ENCODE measurements at regions not wholly inside any gene's neighbourhood (a gene's known extent, or its start where the extent isn't known, plus 50 kb on each side); places are given as distances from the start of the nearest gene placed in this dataset.
"Not testable (repeated sequence)": the region's sequence is repeated elsewhere in the genome, so short reads cannot be mapped to it uniquely, and the experiment has no call there.

DNA sequence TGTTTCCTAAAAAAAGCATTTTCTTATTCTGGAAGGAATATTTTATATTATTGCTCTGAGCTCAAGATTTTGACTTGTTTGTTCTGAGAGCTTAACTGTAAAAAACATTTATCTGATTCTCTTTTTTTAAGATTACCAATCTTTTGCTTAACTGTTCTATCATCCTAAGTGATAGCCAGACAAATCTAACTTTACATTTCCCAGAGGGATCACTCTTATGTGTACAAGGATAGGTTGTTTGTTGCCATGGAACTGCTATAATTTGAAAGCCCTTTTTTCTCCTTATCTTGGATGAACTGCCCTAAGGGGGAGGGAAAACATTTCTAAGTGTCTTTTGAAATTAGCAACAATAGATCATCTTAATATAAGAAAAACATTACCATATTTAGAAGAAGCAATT lies 494.7 kb downstream of the TRAM1L1 start:
- FAIRE-seq: no peak

DNA sequence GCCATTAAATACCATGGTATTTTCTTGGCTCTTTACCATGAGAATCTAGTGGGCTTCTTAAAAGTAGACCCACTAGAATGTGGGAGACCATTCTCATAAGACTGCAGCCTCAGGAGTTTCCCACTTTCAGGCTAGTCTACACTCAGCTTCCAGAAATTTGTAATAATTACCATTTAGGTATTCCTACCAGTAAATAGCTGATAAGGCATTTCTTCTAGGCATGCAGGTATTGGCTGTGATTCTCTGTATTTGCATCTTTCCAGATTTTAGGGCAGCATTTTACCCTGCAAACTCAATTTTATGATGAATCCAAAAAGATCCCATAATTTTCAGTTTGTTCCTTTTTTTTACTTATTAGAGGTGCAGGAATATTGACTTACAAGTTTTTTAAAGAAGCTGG lies 496.6 kb downstream of the TRAM1L1 start:
- TF ChIP-seq TAF1 (IDR thresholded peaks at IDR 0.05; ENCODE audit: borderline replicate concordance, low read depth, low read length) (no peak), POLR2AphosphoS5 (IDR thresholded peaks at IDR 0.05; ENCODE audit: low read depth, low read length) (no peak), POLR2A (IDR thresholded peaks at IDR 0.05; ENCODE audit: low read depth, low read length) (no peak)
- DNase-seq (ENCODE audit: insufficient read length) (no peak), FAIRE-seq (no peak)

More for the DNA sequence above, 494.7 kb downstream of the TRAM1L1 start:
- no peak for DNase-seq (ENCODE audit: insufficient read length)
- no peak for TF ChIP-seq POLR2A (IDR thresholded peaks at IDR 0.05; ENCODE audit: low read depth, low read length)

DNA sequence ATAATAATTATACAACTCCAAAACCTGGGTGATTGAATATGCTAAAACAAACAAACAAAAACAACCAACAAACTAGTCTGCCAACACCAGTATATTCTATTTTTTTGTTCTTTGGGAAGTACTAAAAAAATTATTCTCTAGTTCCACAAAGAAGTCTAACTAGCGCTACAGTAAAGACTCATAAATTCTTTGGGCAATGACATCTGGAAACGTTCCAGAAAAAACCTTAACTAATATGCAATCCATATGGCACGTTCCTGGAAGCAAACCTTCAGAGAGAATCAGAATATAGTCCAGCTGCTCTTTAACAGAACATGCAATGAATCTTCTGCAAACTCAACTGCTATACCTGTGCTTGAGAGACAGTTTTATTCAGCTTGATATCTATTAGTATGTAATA lies 500.1 kb downstream of the TRAM1L1 start:
- TF ChIP-seq POLR2AphosphoS5 (IDR thresholded peaks at IDR 0.05; ENCODE audit: low read depth, low read length): no peak
- TF ChIP-seq POLR2A (IDR thresholded peaks at IDR 0.05; ENCODE audit: low read depth, low read length): no peak
- no peak for TF ChIP-seq TAF1 (IDR thresholded peaks at IDR 0.05; ENCODE audit: borderline replicate concordance, low read depth, low read length)
- DNase-seq (ENCODE audit: insufficient read length) (no peak), FAIRE-seq (no peak)

DNA sequence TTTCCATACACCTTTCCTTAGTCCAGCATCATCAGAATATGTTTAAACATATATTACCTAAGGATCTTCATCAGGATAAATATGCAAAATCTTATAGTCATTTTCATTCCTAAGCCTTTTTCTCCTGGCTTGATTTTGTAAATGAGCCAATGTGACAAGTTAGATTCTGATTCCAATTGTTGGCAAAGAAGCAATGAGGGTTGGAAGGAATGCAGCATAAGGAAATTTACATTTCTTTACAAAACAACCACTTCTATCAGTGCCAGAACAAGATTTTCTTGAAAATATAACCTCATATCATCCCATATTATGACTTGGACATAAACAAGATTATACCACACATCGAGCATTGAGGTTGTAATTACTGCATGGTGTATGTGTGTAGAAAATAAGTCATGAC lies 508.1 kb downstream of the TRAM1L1 start:
- no peak for FAIRE-seq
- TF ChIP-seq TAF1 (IDR thresholded peaks at IDR 0.05; ENCODE audit: borderline replicate concordance, low read depth, low read length) (no peak), POLR2AphosphoS5 (IDR thresholded peaks at IDR 0.05; ENCODE audit: low read depth, low read length) (no peak), POLR2A (IDR thresholded peaks at IDR 0.05; ENCODE audit: low read depth, low read length) (no peak)
- DNase-seq (ENCODE audit: insufficient read length): no peak

DNA sequence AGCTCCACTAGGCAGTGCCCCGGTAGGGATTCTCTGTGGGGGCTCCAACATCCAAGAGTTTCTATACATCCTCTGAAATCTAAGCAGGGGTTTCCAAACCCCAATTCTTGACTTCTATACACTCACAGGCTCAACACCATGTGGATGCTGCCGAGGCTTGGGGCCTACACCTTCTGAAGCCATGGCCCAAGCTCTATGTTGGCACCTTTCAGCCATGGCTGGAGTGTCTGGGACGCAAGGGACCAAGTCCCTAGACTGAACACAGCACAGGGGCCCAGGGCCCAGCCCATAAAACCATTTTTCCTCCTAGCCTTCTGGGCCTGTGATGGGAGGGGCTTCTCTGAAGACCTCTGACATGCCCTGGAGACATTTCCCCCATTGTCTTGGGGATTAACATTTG lies 511.8 kb downstream of the TRAM1L1 start:
- no peak for FAIRE-seq

DNA sequence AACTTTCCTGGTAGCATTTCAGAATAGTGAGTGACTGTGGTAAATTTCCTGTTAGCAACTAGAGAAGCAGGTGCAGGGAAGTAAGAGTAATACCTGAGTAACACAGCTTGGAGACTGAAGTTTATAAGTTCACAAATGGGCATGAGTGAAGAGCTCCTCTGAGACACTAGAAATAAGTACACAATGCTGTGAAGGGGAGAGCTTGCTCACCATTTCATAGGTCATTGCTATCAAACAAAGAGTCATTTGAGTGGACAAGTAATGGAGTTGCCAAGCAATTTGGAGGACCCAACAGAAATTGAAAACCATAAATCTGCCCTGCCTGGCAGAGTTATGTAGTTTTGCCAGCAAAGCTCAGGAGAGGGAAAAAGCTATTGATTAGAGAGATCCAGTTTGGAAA lies 523.6 kb downstream of the TRAM1L1 start:
- FAIRE-seq: no peak
- no peak for TF ChIP-seq POLR2A (IDR thresholded peaks at IDR 0.05; ENCODE audit: low read depth, low read length)
- no peak for TF ChIP-seq POLR2AphosphoS5 (IDR thresholded peaks at IDR 0.05; ENCODE audit: low read depth, low read length)
- no peak for TF ChIP-seq TAF1 (IDR thresholded peaks at IDR 0.05; ENCODE audit: borderline replicate concordance, low read depth, low read length)
- DNase-seq (ENCODE audit: insufficient read length): no peak

More for the DNA sequence above, 511.8 kb downstream of the TRAM1L1 start:
- no peak for TF ChIP-seq POLR2A (IDR thresholded peaks at IDR 0.05; ENCODE audit: low read depth, low read length)
- no peak for TF ChIP-seq TAF1 (IDR thresholded peaks at IDR 0.05; ENCODE audit: borderline replicate concordance, low read depth, low read length)
- no peak for TF ChIP-seq POLR2AphosphoS5 (IDR thresholded peaks at IDR 0.05; ENCODE audit: low read depth, low read length)
- DNase-seq (ENCODE audit: insufficient read length): no peak

DNA sequence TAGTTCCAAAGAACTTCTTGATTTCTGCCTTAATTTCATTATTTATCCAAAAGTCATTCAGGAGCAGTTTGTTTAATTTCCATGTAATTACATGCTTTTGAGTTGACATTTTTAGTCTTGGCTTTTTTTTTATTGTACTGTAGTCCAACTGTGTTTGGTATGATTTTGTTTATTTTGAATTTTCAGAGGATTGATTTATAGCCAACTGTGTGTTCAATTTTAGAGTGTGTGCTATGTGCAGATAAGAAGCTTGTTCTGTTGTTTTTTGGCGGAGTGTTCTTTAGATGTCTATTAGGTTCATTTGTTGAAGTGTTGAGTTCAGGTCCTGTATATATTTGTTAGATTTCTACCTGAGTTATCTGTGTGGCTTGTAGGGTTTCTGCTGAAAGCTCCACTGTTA lies 533.6 kb downstream of the TRAM1L1 start:
- FAIRE-seq: no peak
- TF ChIP-seq TAF1 (IDR thresholded peaks at IDR 0.05; ENCODE audit: borderline replicate concordance, low read depth, low read length): no peak
- no peak for TF ChIP-seq POLR2AphosphoS5 (IDR thresholded peaks at IDR 0.05; ENCODE audit: low read depth, low read length)
- no peak for TF ChIP-seq POLR2A (IDR thresholded peaks at IDR 0.05; ENCODE audit: low read depth, low read length)

DNA sequence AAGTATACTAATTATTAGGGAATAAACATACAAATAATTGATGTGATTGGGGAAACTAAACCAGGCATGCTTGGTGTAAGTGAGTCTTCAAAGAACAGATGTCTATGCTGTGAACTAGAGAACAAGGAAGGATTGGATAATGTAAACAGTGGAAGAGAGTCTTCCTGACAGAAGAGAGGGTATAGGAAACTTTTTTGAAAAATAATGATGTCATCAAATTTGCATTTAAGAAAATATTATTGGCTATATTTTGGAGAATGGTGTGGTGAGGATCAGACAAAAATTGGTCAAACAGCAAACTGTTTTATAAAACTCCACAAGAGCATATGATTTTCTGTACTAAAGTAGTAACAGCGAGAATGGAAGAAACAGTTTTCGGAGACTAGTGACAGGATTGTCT lies 537.7 kb downstream of the TRAM1L1 start:
- FAIRE-seq: no peak
- TF ChIP-seq TAF1 (IDR thresholded peaks at IDR 0.05; ENCODE audit: borderline replicate concordance, low read depth, low read length) (no peak), POLR2AphosphoS5 (IDR thresholded peaks at IDR 0.05; ENCODE audit: low read depth, low read length) (no peak), POLR2A (IDR thresholded peaks at IDR 0.05; ENCODE audit: low read depth, low read length) (no peak)
- DNase-seq (ENCODE audit: insufficient read length): no peak

More for the DNA sequence above, 533.6 kb downstream of the TRAM1L1 start:
- no peak for DNase-seq (ENCODE audit: insufficient read length)

DNA sequence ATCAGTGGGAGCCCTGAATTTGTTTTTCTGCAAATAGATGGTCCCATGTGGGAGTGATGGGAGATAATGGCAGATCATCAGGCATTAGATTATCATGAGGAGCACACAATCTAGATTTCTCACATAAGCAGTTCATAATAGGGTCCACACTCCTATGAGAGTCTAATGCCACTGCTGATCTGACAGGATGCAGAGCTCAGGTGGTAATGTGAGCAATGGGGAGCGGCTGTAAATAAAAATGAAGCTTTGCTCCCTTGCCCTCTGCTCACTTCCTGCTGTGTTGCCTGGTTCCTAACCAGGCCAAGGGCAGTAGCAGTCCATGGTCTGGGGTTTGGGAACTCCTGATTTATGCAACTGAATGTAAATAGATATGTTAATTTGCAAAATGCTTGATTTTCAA lies 538.6 kb downstream of the TRAM1L1 start:
- FAIRE-seq (no peak), DNase-seq (ENCODE audit: insufficient read length) (no peak)
- TF ChIP-seq TAF1 (IDR thresholded peaks at IDR 0.05; ENCODE audit: borderline replicate concordance, low read depth, low read length) (no peak), POLR2AphosphoS5 (IDR thresholded peaks at IDR 0.05; ENCODE audit: low read depth, low read length) (no peak), POLR2A (IDR thresholded peaks at IDR 0.05; ENCODE audit: low read depth, low read length) (no peak)

DNA sequence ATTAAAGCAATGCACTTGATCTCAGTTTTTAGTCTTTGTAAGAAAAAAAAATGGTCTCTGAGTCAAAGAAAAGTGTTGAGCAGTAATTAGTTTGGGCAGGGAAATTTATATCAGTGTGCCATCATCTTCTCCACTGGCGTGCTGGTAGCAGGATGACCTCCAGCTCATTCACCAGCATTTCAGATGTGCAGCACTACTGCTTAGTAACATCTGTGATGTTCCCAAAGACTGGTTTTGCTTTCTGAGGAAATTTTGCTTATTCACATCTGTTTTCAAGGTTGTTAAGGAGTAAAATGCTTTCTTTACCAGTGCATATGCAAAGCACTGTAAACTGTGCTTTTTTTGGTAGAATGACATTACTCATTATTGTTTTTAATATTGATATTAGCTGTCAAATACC lies 540.4 kb downstream of the TRAM1L1 start:
- FAIRE-seq (no peak), DNase-seq (ENCODE audit: insufficient read length) (no peak)
- no peak for TF ChIP-seq TAF1 (IDR thresholded peaks at IDR 0.05; ENCODE audit: borderline replicate concordance, low read depth, low read length)

DNA sequence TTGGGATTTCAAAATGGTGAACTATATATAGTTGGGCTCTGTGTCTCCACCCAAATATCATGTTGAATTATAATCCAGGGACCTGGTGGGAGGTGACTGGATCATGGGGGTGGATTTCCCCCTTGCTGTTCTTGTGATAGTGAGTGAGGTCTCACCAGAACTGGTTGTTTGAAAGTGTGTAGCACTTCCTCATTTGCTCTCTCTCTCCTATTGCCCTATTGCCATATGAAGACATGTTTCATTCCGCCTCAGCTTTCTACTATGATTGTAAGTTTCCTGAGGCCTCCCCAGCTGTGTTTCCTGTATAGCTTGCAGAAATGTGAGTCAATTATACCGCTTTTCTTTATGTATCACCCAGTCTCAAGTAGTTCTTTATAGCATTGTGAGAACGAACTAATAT lies 545.6 kb downstream of the TRAM1L1 start:
- TF ChIP-seq TAF1 (IDR thresholded peaks at IDR 0.05; ENCODE audit: borderline replicate concordance, low read depth, low read length): no peak
- no peak for TF ChIP-seq POLR2A (IDR thresholded peaks at IDR 0.05; ENCODE audit: low read depth, low read length)
- TF ChIP-seq POLR2AphosphoS5 (IDR thresholded peaks at IDR 0.05; ENCODE audit: low read depth, low read length): no peak
- no peak for DNase-seq (ENCODE audit: insufficient read length)
- FAIRE-seq: no peak

DNA sequence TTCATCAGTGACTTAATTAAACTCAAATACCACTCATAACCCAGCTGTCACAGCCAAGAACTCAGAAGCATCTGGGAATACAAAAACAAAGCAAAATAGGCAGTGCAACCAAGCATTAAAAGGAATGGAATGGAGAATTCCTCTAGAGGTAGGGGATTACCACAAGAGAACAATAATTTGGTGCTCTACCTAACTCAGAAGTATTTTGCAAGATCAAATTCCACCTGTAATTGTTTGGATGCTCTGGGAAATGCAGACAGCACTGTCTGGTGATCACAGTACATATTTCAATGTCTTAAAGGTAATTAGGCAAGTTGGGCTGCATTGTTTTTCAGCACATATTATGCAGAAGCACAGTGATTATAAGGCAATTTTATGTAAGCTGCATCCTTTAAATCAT lies 547.5 kb downstream of the TRAM1L1 start:
- TF ChIP-seq POLR2A (IDR thresholded peaks at IDR 0.05; ENCODE audit: low read depth, low read length): no peak
- no peak for TF ChIP-seq TAF1 (IDR thresholded peaks at IDR 0.05; ENCODE audit: borderline replicate concordance, low read depth, low read length)
- no peak for TF ChIP-seq POLR2AphosphoS5 (IDR thresholded peaks at IDR 0.05; ENCODE audit: low read depth, low read length)
- FAIRE-seq (no peak), DNase-seq (ENCODE audit: insufficient read length) (no peak)

DNA sequence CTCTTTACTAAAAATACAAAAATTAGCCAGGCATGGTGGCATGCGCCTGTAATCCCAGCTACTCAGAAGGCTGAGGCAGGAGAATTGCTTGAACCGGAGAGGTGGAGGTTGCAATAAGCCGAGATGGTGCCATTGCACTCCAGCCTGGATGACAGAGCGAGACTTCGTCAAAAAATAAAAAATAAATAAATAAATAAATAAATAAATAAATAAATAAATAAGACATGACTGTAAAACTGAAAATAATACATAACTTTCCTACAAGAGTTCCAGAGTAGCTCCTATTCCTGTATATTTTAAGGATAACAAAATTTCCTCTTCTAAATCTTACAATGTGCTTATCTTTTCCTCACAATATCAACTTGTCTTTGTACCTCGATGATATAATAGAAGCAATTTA lies 549.4 kb downstream of the TRAM1L1 start:
- FAIRE-seq; DNase-seq (ENCODE audit: insufficient read length): not testable (repeated sequence)
